ENCODE measurements at regions not wholly inside any gene's neighbourhood (a gene's known extent, or its start where the extent isn't known, plus 50 kb on each side); places are given as distances from the start of the nearest gene placed in this dataset.

DNA sequence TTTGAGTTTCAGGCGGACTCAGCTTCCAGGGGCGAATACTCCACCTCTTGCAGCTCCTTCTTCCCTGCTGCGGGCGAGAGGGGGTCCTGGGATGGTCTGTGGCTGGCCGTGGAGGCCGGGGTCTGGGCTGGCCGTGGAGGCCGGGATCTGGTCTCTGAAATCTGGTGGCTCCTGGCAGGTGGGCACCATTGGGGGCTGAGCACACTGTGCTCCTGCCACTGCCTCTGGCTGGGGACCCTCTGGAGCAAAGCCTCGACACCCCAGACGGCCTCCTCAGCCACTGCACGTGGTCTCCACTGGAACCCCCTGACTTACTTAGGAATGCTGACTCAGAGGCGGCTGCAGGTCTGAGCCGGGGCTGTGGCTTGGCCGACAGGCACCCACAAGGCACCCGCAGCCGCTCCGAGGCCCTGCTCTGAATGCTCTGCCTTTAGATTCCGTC lies 100.1 kb upstream of the ALKAL2 start:
- H3K9me3 Mint-ChIP-seq = no peaks in the 10 kb centered on the region
- WGBS, 2 experiments (ENCODE audit: insufficient coverage in 1 of 2, insufficient read length in 1 of 2) = 87 to 90% methylated on average over 13 to 18 of the region's 18 CpGs
- no peaks in the 10 kb centered on the region for H3K27me3 Mint-ChIP-seq (ENCODE audit: insufficient read depth)
- H3K27me3 ChIP-seq (ENCODE audit: control insufficient read depth, insufficient read depth, low read length, poor library complexity, severe bottlenecking) = no peaks in the 10 kb centered on the region
- no peak overlapping the region for H3K4me3 Mint-ChIP-seq
- H3K36me3 ChIP-seq (ENCODE audit: control insufficient read depth, insufficient read depth, low read length) = no peaks in the 10 kb centered on the region
- DNase-seq = peak; percentile 54
- TF ChIP-seq, protein P1, sequence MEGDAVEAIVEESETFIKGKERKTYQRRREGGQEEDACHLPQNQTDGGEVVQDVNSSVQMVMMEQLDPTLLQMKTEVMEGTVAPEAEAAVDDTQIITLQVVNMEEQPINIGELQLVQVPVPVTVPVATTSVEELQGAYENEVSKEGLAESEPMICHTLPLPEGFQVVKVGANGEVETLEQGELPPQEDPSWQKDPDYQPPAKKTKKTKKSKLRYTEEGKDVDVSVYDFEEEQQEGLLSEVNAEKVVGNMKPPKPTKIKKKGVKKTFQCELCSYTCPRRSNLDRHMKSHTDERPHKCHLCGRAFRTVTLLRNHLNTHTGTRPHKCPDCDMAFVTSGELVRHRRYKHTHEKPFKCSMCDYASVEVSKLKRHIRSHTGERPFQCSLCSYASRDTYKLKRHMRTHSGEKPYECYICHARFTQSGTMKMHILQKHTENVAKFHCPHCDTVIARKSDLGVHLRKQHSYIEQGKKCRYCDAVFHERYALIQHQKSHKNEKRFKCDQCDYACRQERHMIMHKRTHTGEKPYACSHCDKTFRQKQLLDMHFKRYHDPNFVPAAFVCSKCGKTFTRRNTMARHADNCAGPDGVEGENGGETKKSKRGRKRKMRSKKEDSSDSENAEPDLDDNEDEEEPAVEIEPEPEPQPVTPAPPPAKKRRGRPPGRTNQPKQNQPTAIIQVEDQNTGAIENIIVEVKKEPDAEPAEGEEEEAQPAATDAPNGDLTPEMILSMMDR (conservative IDR thresholded peaks at IDR 0.05) = no peak
- H3K9ac ChIP-seq (ENCODE audit: extremely low read depth, low read length, poor library complexity, severe bottlenecking) = no peak overlapping the region
- H3K9me3 ChIP-seq (ENCODE audit: control insufficient read depth, low read length) = peaks cover 10% of the 10 kb centered on the region
- no peak overlapping the region for H3K4me3 ChIP-seq (ENCODE audit: low read length)
- no peaks in the 10 kb centered on the region for H3K4me1 Mint-ChIP-seq
- no peaks in the 10 kb centered on the region for H3K36me3 Mint-ChIP-seq (ENCODE audit: low read depth)
- H3K4me1 ChIP-seq (ENCODE audit: control insufficient read depth, insufficient read depth, low read length) = no peaks in the 10 kb centered on the region
- H3K27ac ChIP-seq (ENCODE audit: low read depth, low read length) = no peak overlapping the region
- H3K27ac Mint-ChIP-seq = no peak overlapping the region

DNA sequence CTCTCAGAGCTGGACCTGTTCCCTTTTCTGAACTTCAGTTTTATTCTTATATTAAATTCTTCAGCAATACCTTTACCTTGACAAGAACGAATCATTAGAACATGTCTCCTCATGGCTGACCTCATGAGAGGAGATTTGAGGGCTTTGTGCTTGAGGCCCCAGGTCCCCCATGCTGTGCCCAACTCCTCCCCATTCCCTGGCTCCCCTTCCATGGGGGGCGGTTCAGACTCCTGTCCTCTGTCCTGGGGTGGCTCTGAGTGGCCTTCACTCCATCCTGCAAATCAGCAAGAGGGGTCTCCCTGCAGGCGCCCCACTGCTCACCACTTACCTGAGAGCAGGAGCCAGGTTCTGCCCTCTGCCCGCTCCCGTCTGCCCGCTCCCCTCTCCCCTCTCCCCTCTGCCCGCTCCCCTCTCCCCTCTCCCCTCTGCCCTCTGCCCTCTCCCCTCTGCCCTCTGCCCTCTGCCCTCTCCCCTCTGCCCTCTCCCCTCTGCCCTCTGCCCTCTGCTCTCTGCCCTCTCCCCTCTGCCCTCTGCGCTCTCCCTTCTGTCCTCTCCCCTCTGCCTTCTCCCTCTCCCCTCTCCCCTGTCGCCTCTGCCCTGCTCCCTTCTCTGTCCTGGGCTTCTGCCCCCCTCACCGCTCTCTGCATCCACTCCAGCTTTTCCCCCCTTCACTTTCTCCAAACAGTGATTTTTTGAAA lies 98.7 kb upstream of the ALKAL2 start:
- DNase-seq = peak; percentile 37
- 80 to 100% methylated on average over 1 to 6 of the region's 10 CpGs for WGBS, 2 experiments (ENCODE audit: insufficient coverage in 1 of 2, insufficient read length in 1 of 2)
- Histone ChIP-seq H3K27me3 (ENCODE audit: control insufficient read depth, insufficient read depth, low read length, poor library complexity, severe bottlenecking) (no peaks in the 10 kb centered on the region), H3K4me1 (ENCODE audit: control insufficient read depth, insufficient read depth, low read length) (no peaks in the 10 kb centered on the region), H3K9me3 (ENCODE audit: control insufficient read depth, low read length) (peaks cover 10% of the 10 kb centered on the region), H3K4me3 (ENCODE audit: low read length) (no peak overlapping the region), H3K36me3 (ENCODE audit: control insufficient read depth, insufficient read depth, low read length) (no peaks in the 10 kb centered on the region), H3K9ac (ENCODE audit: extremely low read depth, low read length, poor library complexity, severe bottlenecking) (no peak overlapping the region), H3K27ac (ENCODE audit: low read depth, low read length) (no peak overlapping the region)
- Mint-ChIP-seq H3K27me3 (ENCODE audit: insufficient read depth) (no peaks in the 10 kb centered on the region), H3K27ac (no peak overlapping the region), H3K4me3 (no peak overlapping the region), H3K36me3 (ENCODE audit: low read depth) (no peaks in the 10 kb centered on the region), H3K9me3 (no peaks in the 10 kb centered on the region), H3K4me1 (peaks cover 2% of the 10 kb centered on the region)
- TF ChIP-seq, protein P1 (conservative IDR thresholded peaks at IDR 0.05) = no peak

DNA sequence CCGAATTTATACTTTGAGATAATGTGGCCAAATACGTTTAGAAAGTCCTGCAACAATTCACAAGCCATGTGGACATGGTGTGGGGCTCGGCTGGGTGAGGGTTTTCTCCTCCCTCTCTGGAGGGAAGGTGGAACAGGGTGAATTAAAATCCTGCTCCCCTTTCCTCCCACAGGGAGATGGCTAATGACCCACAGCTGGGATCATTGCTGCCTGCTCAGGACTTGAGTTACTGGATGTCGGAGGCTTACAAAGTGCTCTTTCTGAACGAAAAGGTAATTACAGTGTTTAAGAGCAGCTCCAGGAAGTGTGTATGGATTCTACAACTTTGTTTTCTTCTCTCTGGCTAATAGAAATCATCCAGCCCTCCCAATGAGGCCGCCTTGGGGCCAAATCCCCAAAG lies 97.9 kb upstream of the ALKAL2 start:
- H3K4me3 ChIP-seq (ENCODE audit: low read length) = no peak overlapping the region
- H3K9me3 ChIP-seq (ENCODE audit: control insufficient read depth, low read length) = peaks cover 10% of the 10 kb centered on the region
- DNase-seq = peak; percentile 14
- Mint-ChIP-seq H3K27me3 (ENCODE audit: insufficient read depth) (no peaks in the 10 kb centered on the region), H3K9me3 (no peaks in the 10 kb centered on the region), H3K27ac (no peak overlapping the region), H3K4me1 (peaks cover 2% of the 10 kb centered on the region), H3K36me3 (ENCODE audit: low read depth) (no peaks in the 10 kb centered on the region), H3K4me3 (no peak overlapping the region)
- TF ChIP-seq, protein P1 (conservative IDR thresholded peaks at IDR 0.05) = no peak
- H3K27ac ChIP-seq (ENCODE audit: low read depth, low read length) = no peak overlapping the region
- H3K4me1 ChIP-seq (ENCODE audit: control insufficient read depth, insufficient read depth, low read length) = no peaks in the 10 kb centered on the region
- no peak overlapping the region for H3K9ac ChIP-seq (ENCODE audit: extremely low read depth, low read length, poor library complexity, severe bottlenecking)
- H3K27me3 ChIP-seq (ENCODE audit: control insufficient read depth, insufficient read depth, low read length, poor library complexity, severe bottlenecking) = no peaks in the 10 kb centered on the region
- 77 to 82% methylated on average over 4 to 6 of the region's 6 CpGs for WGBS, 2 experiments (ENCODE audit: insufficient coverage in 1 of 2, insufficient read length in 1 of 2)
- no peaks in the 10 kb centered on the region for H3K36me3 ChIP-seq (ENCODE audit: control insufficient read depth, insufficient read depth, low read length)
